ENCODE measurements at regions not wholly inside any gene's neighbourhood (a gene's known extent, or its start where the extent isn't known, plus 50 kb on each side); places are given as distances from the start of the nearest gene placed in this dataset.

- no peaks in the 10 kb centered on the region for H3K9me3 ChIP-seq
- no peak overlapping the region for H3K4me2 ChIP-seq
- ChIA-PET CTCF (interaction anchor here (1.2 to 2.2 kb wide), 5 partner anchors 15 to 374 kb away, joined by 3 to 4 read pairs (median 4); no protein-coding TSS in a partner anchor), POLR2A (no interaction called here)
- DNase-seq (ENCODE audit: low read depth in 1 of 2, low spot score in 1 of 2) (peak in 1 of 2 experiments; percentile 10), FAIRE-seq (no peak), ATAC-seq (no peak; a peak in 1 of 6 replicates)
- H3K4me1 ChIP-seq, result no peaks in the 10 kb centered on the region
- WGBS (ENCODE audit: missing lambda C conversion rate), result 37% methylated on average over 3 of the region's 3 CpGs
- TF ChIP-seq RAD21 (conservative IDR thresholded peaks at IDR 0.05 in 1 of 2, IDR thresholded peaks at IDR 0.05 in 1 of 2) (peak in 1 of 2 experiments; percentile 14; a peak in 2 of 5 replicates), HOXB5 (CRISPR knock-in tag; IDR thresholded peaks at IDR 0.05) (no peak)
- H3K4me3 ChIP-seq, result no peak overlapping the region
- no peak overlapping the region for H3K27ac ChIP-seq
These were observed 668.4 kb downstream of the KCNT2 start for GRCh38 chr1:195939844-195940243.

DNA sequence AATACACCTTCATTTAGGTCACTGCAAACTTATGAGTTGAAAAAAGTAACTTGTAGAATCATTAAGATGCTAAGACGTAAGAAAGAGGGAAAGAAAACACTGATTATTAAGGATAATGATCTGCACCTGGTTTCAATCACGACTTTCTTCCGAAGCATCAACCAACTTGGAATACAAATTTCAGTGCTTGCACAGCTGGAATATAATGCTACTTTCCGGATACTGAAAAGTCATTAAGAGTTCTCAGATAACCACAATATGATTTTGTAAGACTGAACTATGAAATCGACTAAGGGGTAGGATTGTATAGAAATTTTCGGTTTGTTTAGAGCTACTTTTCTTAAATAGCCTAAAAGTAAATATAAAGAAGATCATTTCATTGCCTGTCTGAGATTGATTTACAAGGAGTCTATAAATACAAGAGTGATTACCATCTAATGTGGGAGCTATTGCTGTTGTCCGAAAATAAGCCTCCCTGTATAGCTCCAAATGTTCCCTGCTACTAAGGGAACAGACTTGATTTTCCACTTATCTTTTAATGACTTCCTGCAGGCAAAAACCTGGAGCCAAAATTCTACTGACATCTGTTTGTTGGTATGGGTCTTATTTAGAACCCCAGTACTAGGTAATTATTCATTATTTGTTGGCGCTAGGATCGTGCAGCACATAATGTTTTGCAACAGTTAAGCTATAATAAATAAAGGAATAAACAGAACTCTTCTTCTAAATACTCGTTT lies 673.3 kb downstream of the KCNT2 start:
- Histone ChIP-seq H3K4me2 (no peak overlapping the region), H3K27ac (no peak overlapping the region), H3K4me1 (no peaks in the 10 kb centered on the region), H3K4me3 (no peak overlapping the region), H3K9me3 (no peaks in the 10 kb centered on the region)
- TF ChIP-seq TFCP2L1 (CRISPR knock-in tag; IDR thresholded peaks at IDR 0.05), result no peak
- TF ChIP-seq RNF2 (IDR thresholded peaks at IDR 0.05; ENCODE audit: borderline replicate concordance, low read depth), result no peak
- no peak for TF ChIP-seq FOXS1 (CRISPR knock-in tag; IDR thresholded peaks at IDR 0.05)
- TF ChIP-seq MAZ (IDR thresholded peaks at IDR 0.05; ENCODE audit: borderline replicate concordance, low read depth, low read length), result no peak
- no peak for TF ChIP-seq MAX (IDR thresholded peaks at IDR 0.05)
- TF ChIP-seq CHD4 (IDR thresholded peaks at IDR 0.05; ENCODE audit: borderline replicate concordance), result no peak
- no peak for TF ChIP-seq CBX8 (IDR thresholded peaks at IDR 0.05)
- no peak for TF ChIP-seq RARB (CRISPR knock-in tag; IDR thresholded peaks at IDR 0.05)
- no peak for TF ChIP-seq HOXA7 (CRISPR knock-in tag; IDR thresholded peaks at IDR 0.05)
- TF ChIP-seq EHMT2 (IDR thresholded peaks at IDR 0.05; ENCODE audit: low read depth), result no peak
- no peak for TF ChIP-seq MYC (IDR thresholded peaks at IDR 0.05; ENCODE audit: borderline replicate concordance, low read length)
- TF ChIP-seq, protein P1, sequence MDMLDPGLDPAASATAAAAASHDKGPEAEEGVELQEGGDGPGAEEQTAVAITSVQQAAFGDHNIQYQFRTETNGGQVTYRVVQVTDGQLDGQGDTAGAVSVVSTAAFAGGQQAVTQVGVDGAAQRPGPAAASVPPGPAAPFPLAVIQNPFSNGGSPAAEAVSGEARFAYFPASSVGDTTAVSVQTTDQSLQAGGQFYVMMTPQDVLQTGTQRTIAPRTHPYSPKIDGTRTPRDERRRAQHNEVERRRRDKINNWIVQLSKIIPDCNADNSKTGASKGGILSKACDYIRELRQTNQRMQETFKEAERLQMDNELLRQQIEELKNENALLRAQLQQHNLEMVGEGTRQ (IDR thresholded peaks at IDR 0.05), result no peak
- TF ChIP-seq TP53 (CRISPR knock-in tag; IDR thresholded peaks at IDR 0.05), result no peak
- TF ChIP-seq CHD2 (IDR thresholded peaks at IDR 0.05; ENCODE audit: low read length, partially characterized antibody), result no peak
- WGBS (ENCODE audit: missing lambda C conversion rate), result 36% methylated on average over 10 of the region's 10 CpGs
- ChIA-PET CTCF (no interaction called here), POLR2A (no interaction called here)
- ATAC-seq (no peak), DNase-seq (ENCODE audit: low read depth in 1 of 2, low spot score in 1 of 2) (no peak), FAIRE-seq (no peak)

- ChIA-PET CTCF (interaction anchor here (0.6 kb wide), 1 partner anchor 80 kb away, joined by 3 read pairs; no protein-coding TSS in a partner anchor), POLR2A (no interaction called here)
- Histone ChIP-seq H3K4me1 (no peaks in the 10 kb centered on the region), H3K27ac (no peak overlapping the region), H3K4me2 (no peak overlapping the region), H3K9me3 (0 out of 3 replicates have a peak, but pooled peaks cover 2% of the 10 kb centered on the region), H3K4me3 (no peak overlapping the region)
- ATAC-seq, result no peak
- no peak for FAIRE-seq
- 31% methylated on average over 1 of the region's 1 CpG for WGBS (ENCODE audit: missing lambda C conversion rate)
- DNase-seq (ENCODE audit: low read depth in 1 of 2, low spot score in 1 of 2), result no peak
- TF ChIP-seq, protein P2, sequence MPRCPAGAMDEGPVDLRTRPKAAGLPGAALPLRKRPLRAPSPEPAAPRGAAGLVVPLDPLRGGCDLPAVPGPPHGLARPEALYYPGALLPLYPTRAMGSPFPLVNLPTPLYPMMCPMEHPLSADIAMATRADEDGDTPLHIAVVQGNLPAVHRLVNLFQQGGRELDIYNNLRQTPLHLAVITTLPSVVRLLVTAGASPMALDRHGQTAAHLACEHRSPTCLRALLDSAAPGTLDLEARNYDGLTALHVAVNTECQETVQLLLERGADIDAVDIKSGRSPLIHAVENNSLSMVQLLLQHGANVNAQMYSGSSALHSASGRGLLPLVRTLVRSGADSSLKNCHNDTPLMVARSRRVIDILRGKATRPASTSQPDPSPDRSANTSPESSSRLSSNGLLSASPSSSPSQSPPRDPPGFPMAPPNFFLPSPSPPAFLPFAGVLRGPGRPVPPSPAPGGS (IDR thresholded peaks at IDR 0.05), result no peak
- TF ChIP-seq, protein P3, sequence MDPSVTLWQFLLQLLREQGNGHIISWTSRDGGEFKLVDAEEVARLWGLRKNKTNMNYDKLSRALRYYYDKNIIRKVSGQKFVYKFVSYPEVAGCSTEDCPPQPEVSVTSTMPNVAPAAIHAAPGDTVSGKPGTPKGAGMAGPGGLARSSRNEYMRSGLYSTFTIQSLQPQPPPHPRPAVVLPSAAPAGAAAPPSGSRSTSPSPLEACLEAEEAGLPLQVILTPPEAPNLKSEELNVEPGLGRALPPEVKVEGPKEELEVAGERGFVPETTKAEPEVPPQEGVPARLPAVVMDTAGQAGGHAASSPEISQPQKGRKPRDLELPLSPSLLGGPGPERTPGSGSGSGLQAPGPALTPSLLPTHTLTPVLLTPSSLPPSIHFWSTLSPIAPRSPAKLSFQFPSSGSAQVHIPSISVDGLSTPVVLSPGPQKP (IDR thresholded peaks at IDR 0.05; ENCODE audit: low read depth, low read length), result no peak
- TF ChIP-seq HOXA7 (CRISPR knock-in tag; IDR thresholded peaks at IDR 0.05), result no peak
- no peak for TF ChIP-seq SREBF2 (IDR thresholded peaks at IDR 0.05)
- TF ChIP-seq KDM1A (IDR thresholded peaks at IDR 0.05; ENCODE audit: low read depth), result no peak
- TF ChIP-seq HEYL (CRISPR knock-in tag; IDR thresholded peaks at IDR 0.05), result no peak
- TF ChIP-seq CHD4 (IDR thresholded peaks at IDR 0.05; ENCODE audit: borderline replicate concordance), result no peak
- TF ChIP-seq, protein P4, sequence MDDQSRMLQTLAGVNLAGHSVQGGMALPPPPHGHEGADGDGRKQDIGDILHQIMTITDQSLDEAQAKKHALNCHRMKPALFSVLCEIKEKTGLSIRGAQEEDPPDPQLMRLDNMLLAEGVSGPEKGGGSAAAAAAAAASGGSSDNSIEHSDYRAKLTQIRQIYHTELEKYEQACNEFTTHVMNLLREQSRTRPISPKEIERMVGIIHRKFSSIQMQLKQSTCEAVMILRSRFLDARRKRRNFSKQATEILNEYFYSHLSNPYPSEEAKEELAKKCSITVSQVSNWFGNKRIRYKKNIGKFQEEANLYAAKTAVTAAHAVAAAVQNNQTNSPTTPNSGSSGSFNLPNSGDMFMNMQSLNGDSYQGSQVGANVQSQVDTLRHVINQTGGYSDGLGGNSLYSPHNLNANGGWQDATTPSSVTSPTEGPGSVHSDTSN (IDR thresholded peaks at IDR 0.05), result no peak
- no peak for TF ChIP-seq ZC3H11A (IDR thresholded peaks at IDR 0.05)
- no peak for TF ChIP-seq CTCF (IDR thresholded peaks at IDR 0.05)
- TF ChIP-seq ZFP36 (IDR thresholded peaks at IDR 0.05; ENCODE audit: borderline replicate concordance, partially characterized antibody), result no peak
- no peak for TF ChIP-seq BHLHE40 (IDR thresholded peaks at IDR 0.05; ENCODE audit: low read depth, low read length)
- TF ChIP-seq FOSB (CRISPR knock-in tag; IDR thresholded peaks at IDR 0.05), result no peak
- TF ChIP-seq RCOR1 (IDR thresholded peaks at IDR 0.05; ENCODE audit: low read depth, low read length), result no peak
These were observed 674.4 kb downstream of the KCNT2 start for GRCh38 chr1:195933835-195934234.

All from A549 (cell line).